OCI-LY7 (cell line): ENCODE measurements at regions not wholly inside any gene's neighbourhood (a gene's known extent, or its start where the extent isn't known, plus 50 kb on each side); places are given as distances from the start of the nearest gene placed in this dataset.

Experiments used
- EZH2phosphoT487 ChIP-seq: fragments of 200-600 bp; sonication (generic); IDR thresholded peaks from 2 replicates; pipeline ENCODE4 v1.6.1; 2018; ENCODE audit warnings: low read depth, borderline replicate concordance, mild to moderate bottlenecking, mixed run types, antibody characterized with exemption, low read length, moderate library complexity, mixed read lengths
- TF ChIP-seq, protein P1 (sequence below): fragments of 200-600 bp; sonication (generic); conservative IDR thresholded peaks from 2 replicates; pipeline ENCODE4 v1.5.1; 2014; ENCODE audit warnings: mild to moderate bottlenecking, antibody characterized with exemption, low read length, moderate library complexity, mixed read lengths

GRCh38 chr9:118624608-118625007, 744.6 kb downstream of the BRINP1 start:
- TF ChIP-seq, protein P1, sequence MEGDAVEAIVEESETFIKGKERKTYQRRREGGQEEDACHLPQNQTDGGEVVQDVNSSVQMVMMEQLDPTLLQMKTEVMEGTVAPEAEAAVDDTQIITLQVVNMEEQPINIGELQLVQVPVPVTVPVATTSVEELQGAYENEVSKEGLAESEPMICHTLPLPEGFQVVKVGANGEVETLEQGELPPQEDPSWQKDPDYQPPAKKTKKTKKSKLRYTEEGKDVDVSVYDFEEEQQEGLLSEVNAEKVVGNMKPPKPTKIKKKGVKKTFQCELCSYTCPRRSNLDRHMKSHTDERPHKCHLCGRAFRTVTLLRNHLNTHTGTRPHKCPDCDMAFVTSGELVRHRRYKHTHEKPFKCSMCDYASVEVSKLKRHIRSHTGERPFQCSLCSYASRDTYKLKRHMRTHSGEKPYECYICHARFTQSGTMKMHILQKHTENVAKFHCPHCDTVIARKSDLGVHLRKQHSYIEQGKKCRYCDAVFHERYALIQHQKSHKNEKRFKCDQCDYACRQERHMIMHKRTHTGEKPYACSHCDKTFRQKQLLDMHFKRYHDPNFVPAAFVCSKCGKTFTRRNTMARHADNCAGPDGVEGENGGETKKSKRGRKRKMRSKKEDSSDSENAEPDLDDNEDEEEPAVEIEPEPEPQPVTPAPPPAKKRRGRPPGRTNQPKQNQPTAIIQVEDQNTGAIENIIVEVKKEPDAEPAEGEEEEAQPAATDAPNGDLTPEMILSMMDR: no peak
- TF ChIP-seq EZH2phosphoT487: no peak
